Activated T-cell treated with anti-CD3 and anti-CD28 coated beads, Interleukin-2, amount 50 U/mL, for 72 hours (primary cell): ENCODE measurements at regions not wholly inside any gene's neighbourhood (a gene's known extent, or its start where the extent isn't known, plus 50 kb on each side); places are given as distances from the start of the nearest gene placed in this dataset.
"Not testable (repeated sequence)": the region's sequence is repeated elsewhere in the genome, so short reads cannot be mapped to it uniquely, and the experiment has no call there.

Experiments used
- ATAC-seq, 2 donors: fragments of 150-1000 bp; cut with Tn5 transposase; replicated peaks in 1 of 2; 2 replicates each; pipeline ENCODE4 v1.10.0; 2021; ENCODE audit warnings: moderate library complexity in 2 of 2, mild to moderate bottlenecking in 1 of 2
- DNase-seq, 2 donors: peaks; one replicate each; pipeline ENCODE4 v3.0.0; 2021 to 2022; ENCODE audit warnings: mixed read lengths in 1 of 2
- H3K27ac Mint-ChIP-seq: one replicate; pipeline ENCODE4 v1.8.0; 2022; ENCODE audit warnings: mild to moderate bottlenecking, moderate library complexity, mixed read lengths
- H3K27me3 Mint-ChIP-seq: one replicate; pipeline ENCODE4 v1.8.0; 2022; ENCODE audit warnings: low read depth, mixed read lengths
- H3K36me3 Mint-ChIP-seq, 2 donors: one replicate each; pipeline ENCODE4 v1.8.0; 2022; ENCODE audit warnings: mixed read lengths in 2 of 2, mild to moderate bottlenecking in 1 of 2; ENCODE audit not compliant: insufficient read depth in 2 of 2
- H3K4me1 Mint-ChIP-seq: one replicate; pipeline ENCODE4 v1.8.0; 2022; ENCODE audit warnings: low read depth, mixed read lengths
- H3K4me3 Mint-ChIP-seq, 2 donors: one replicate each; pipeline ENCODE4 v1.8.0; 2022; ENCODE audit warnings: mild to moderate bottlenecking in 2 of 2, mixed read lengths in 2 of 2, moderate library complexity in 2 of 2
- H3K9me3 Mint-ChIP-seq, 2 donors: one replicate each; pipeline ENCODE4 v1.8.0; 2022; ENCODE audit warnings: mixed read lengths in 2 of 2

- H3K4me1 Mint-ChIP-seq = no peaks in the 10 kb centered on the region
- H3K27me3 Mint-ChIP-seq = peaks cover 6% of the 10 kb centered on the region
- H3K36me3 Mint-ChIP-seq = no peaks in the 10 kb centered on the region
- no peak for ATAC-seq
- no peak overlapping the region for H3K27ac Mint-ChIP-seq
- H3K9me3 Mint-ChIP-seq = no peaks in the 10 kb centered on the region
- DNase-seq = no peak
- no peak overlapping the region for H3K4me3 Mint-ChIP-seq
These were observed 156.8 kb downstream of the FZD1 start for GRCh38 chr7:91421018-91421417.

DNA sequence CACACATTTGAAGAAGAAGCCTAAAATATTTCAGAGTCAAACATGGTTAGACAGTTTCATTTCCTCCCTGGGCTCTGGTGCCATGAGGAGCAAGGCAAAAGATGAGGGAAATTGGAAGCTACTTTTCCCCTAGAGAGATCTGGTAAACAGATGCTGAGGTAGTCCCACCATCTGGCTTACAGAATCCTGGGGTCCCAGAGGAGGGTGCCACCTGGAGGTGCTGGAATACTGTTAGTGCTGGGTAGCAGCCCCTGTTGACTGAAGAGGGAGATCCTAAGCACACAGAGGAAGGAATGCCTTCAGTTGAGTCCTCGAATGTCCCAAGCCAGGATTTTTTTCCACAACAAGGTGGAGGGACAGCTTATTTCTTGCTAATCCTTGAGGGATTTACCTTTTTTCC lies 160.1 kb downstream of the FZD1 start:
- no peaks in the 10 kb centered on the region for H3K9me3 Mint-ChIP-seq

DNA sequence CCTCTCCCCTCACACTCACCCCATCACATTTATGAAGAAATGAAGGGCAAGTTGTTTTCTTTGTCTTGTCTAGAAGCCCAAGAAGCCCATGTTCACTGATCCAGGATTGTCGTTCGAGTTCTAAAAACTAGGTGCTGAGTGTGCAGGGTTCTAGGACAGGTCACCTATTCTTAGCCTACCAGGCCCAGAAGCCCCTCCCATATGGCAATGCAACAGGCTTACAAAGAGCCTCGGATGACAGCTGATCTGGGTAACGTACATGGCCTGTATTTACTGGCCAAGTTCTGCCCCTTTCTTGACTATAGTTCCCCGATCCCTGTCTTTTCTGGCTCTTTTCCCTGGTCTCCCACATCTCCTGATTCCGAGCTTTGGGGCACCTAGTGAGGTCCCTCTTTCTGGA lies 160.9 kb downstream of the FZD1 start:
- Mint-ChIP-seq H3K27ac (no peak overlapping the region), H3K4me1 (no peaks in the 10 kb centered on the region), H3K27me3 (peaks cover 6% of the 10 kb centered on the region), H3K4me3 (no peak overlapping the region), H3K36me3 (no peaks in the 10 kb centered on the region), H3K9me3 (no peaks in the 10 kb centered on the region)
- ATAC-seq (no peak), DNase-seq (no peak)

More for the DNA sequence above, 160.1 kb downstream of the FZD1 start:
- Mint-ChIP-seq H3K4me3 (no peak overlapping the region), H3K4me1 (no peaks in the 10 kb centered on the region), H3K27me3 (peaks cover 6% of the 10 kb centered on the region), H3K27ac (no peak overlapping the region), H3K36me3 (no peaks in the 10 kb centered on the region)
- DNase-seq (no peak), ATAC-seq (no peak)

- no peaks in the 10 kb centered on the region for H3K36me3 Mint-ChIP-seq
- H3K9me3 Mint-ChIP-seq = peaks cover 0 to 3% of the 10 kb centered on the region in 2 donors
- no peak for ATAC-seq
- no peak overlapping the region for H3K4me3 Mint-ChIP-seq
- DNase-seq = no peak
- peaks cover 6% of the 10 kb centered on the region for H3K27me3 Mint-ChIP-seq
- H3K27ac Mint-ChIP-seq = no peak overlapping the region
- no peaks in the 10 kb centered on the region for H3K4me1 Mint-ChIP-seq
These were observed 162.8 kb downstream of the FZD1 start for GRCh38 chr7:91427051-91427450.

- no peak overlapping the region for H3K27ac Mint-ChIP-seq
- no peaks in the 10 kb centered on the region for H3K27me3 Mint-ChIP-seq
- no peaks in the 10 kb centered on the region for H3K36me3 Mint-ChIP-seq
- H3K9me3 Mint-ChIP-seq = peaks cover 2 to 5% of the 10 kb centered on the region in 2 donors
- no peak for DNase-seq
- no peaks in the 10 kb centered on the region for H3K4me1 Mint-ChIP-seq
- no peak overlapping the region for H3K4me3 Mint-ChIP-seq
- no peak for ATAC-seq
These were observed 167.4 kb downstream of the FZD1 start for GRCh38 chr7:91431601-91432000.

GRCh38 chr7:91434836-91435235 lies 170.6 kb downstream of the FZD1 start:
- ATAC-seq (no peak), DNase-seq (no peak)
- H3K4me3 Mint-ChIP-seq = no peak overlapping the region

DNA sequence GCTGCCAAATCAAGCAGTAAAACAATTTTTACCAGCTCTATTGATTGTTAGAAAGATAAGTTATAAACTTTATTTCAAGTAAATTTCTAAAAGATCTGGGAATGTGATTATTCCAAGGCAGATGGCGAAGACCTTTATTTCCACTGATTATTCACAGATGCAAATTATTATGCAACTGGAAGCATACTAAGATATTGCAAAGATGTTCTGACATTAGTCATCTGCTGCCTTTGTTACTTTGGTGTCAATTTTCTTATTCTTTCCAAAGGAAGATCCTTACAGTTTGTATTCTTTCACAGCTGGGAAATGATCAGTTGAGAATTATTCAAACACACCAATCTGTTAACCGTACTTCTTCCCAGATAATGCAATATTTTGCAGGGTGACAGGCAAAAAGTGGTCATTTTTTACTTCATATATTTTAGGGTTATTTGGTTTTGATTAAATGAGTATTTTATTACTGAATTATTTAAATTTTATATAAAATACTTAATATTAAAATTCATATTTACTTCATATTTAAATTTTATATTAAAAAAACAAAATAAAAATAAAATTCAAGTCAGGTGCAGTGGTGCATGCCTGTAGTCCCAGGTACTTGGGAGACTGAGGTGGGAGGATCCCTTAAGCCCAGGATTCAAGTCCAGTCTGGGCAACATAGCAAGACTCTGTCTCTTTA lies 171.3 kb downstream of the FZD1 start:
- peaks cover 2% of the 10 kb centered on the region in 2 donors for H3K36me3 Mint-ChIP-seq

More at GRCh38 chr7:91434836-91435235, 170.6 kb downstream of the FZD1 start:
- Mint-ChIP-seq H3K27me3 (no peaks in the 10 kb centered on the region), H3K27ac (no peak overlapping the region), H3K9me3 (peaks cover 5 to 18% of the 10 kb centered on the region in 2 donors), H3K36me3 (peaks cover 0 to 2% of the 10 kb centered on the region in 2 donors), H3K4me1 (no peaks in the 10 kb centered on the region)

DNA sequence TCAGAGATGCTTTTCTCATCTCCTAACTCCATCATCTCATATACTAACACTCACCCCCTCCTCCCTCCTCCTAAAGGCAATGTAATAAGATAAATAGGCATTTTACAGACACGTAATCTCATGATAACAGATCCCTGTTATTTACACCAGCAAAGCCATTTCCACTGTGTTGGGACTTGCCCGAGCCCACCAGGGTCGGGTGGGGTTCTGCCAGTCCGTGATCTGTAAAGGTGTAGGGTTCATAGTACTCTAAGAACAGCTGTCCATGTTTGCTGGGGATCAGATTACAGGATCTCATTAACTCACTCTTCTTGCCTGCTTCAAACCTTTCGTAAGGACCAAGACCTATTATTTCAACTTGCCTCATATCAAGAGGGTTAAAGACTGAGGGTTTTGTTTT lies 172.4 kb downstream of the FZD1 start:
- Mint-ChIP-seq H3K4me3 (no peak overlapping the region), H3K27ac (no peak overlapping the region), H3K9me3 (peaks cover 8 to 21% of the 10 kb centered on the region in 2 donors), H3K27me3 (no peaks in the 10 kb centered on the region), H3K4me1 (no peaks in the 10 kb centered on the region), H3K36me3 (peaks cover 2% of the 10 kb centered on the region in 2 donors)
- no peak for ATAC-seq
- no peak for DNase-seq

More for the DNA sequence above, 171.3 kb downstream of the FZD1 start:
- Mint-ChIP-seq H3K4me3 (no peak overlapping the region), H3K27me3 (no peaks in the 10 kb centered on the region), H3K27ac (no peak overlapping the region), H3K4me1 (no peaks in the 10 kb centered on the region), H3K9me3 (peaks cover 8 to 22% of the 10 kb centered on the region in 2 donors)
- DNase-seq = no peak
- no peak for ATAC-seq

DNA sequence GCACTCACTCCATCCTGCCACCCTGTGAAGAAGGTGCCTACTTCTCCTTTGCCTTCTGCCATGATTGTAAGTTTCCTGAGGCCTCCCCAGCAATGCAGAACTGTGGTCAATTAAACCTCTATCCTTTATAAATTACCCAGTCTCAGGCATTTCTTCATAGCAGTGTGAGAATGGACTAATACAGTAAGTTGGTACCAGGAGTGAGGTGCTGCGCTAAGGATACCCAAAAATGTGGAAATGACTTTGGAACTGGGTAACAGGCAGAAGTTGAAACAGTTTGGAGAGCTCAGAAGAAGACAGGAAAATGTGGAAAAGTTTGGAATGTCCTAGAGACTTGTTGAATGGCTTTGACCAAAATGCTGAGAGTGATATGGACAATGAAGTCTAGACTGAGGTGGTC lies 176.0 kb downstream of the FZD1 start:
- H3K27ac Mint-ChIP-seq, H3K27me3 Mint-ChIP-seq, H3K4me1 Mint-ChIP-seq, H3K4me3 Mint-ChIP-seq, ATAC-seq, H3K36me3 Mint-ChIP-seq, DNase-seq: not testable (repeated sequence)
- H3K9me3 Mint-ChIP-seq = peaks cover 9 to 24% of the 10 kb centered on the region in 2 donors

DNA sequence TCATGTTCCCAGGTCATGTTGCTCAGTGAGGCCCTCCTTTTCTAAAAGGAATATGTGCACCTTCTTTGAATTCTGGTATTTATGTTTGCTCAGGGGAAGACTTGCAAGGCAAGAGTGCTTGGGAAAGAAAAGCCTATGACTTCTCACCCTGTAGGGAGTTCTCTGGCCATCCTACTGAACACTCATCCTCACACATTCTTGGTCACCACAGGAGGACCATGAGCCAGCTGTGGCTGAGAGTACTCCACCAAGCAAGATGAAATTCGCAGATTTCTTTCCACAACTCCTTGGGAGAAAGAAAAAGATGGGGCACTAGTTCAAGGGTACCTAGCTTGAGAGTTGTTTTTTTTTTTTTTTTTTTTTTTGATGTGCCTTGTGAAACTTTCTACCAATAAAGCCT lies 179.6 kb downstream of the FZD1 start:
- H3K4me3 Mint-ChIP-seq = no peak overlapping the region
- no peak for ATAC-seq
- no peak overlapping the region for H3K27ac Mint-ChIP-seq

GRCh38 chr7:91446819-91447218 lies 182.6 kb downstream of the FZD1 start:
- H3K4me1 Mint-ChIP-seq = no peaks in the 10 kb centered on the region
- no peak for DNase-seq
- ATAC-seq = no peak
- H3K4me3 Mint-ChIP-seq = no peak overlapping the region
- H3K27ac Mint-ChIP-seq = no peak overlapping the region
- no peaks in the 10 kb centered on the region for H3K27me3 Mint-ChIP-seq
- H3K36me3 Mint-ChIP-seq = peaks cover 0 to 1% of the 10 kb centered on the region in 2 donors
- H3K9me3 Mint-ChIP-seq = peaks cover 16 to 17% of the 10 kb centered on the region in 2 donors

More for the DNA sequence above, 179.6 kb downstream of the FZD1 start:
- Mint-ChIP-seq H3K4me1 (no peaks in the 10 kb centered on the region), H3K36me3 (peaks cover 1 to 2% of the 10 kb centered on the region in 2 donors), H3K9me3 (peaks cover 18 to 22% of the 10 kb centered on the region in 2 donors), H3K27me3 (no peaks in the 10 kb centered on the region)
- DNase-seq = no peak

DNA sequence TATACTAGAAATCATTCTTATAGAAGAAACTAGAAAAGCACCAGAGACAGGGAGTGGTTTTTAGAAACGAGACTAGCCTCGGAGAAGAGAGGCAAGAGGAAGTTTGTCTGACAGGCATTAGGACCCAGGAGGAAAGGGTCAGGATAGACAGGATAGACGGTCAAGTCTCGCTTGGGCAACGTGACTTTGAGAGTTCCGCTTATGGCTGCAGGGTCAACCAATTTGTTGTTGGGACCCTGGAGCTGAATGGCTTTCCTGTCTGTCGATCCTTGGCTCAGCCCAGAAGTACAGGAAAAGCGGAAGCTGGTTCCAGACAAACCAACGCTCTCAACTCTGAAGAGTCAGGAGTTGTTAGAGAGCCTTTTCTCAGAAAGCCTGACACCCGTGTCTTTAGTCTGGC lies 191.2 kb downstream of the FZD1 start:
- H3K27me3 Mint-ChIP-seq = no peaks in the 10 kb centered on the region
- peaks cover 0 to 1% of the 10 kb centered on the region in 2 donors for H3K36me3 Mint-ChIP-seq
- H3K9me3 Mint-ChIP-seq = peaks cover 2 to 5% of the 10 kb centered on the region in 2 donors
- ATAC-seq (no peak), DNase-seq (no peak)
- H3K4me3 Mint-ChIP-seq = no peak overlapping the region
- H3K27ac Mint-ChIP-seq = no peak overlapping the region
- no peaks in the 10 kb centered on the region for H3K4me1 Mint-ChIP-seq

- H3K4me3 Mint-ChIP-seq = no peak overlapping the region
- peaks cover 0 to 1% of the 10 kb centered on the region in 2 donors for H3K36me3 Mint-ChIP-seq
- DNase-seq (no peak), ATAC-seq (no peak)
- no peaks in the 10 kb centered on the region for H3K27me3 Mint-ChIP-seq
- no peak overlapping the region for H3K27ac Mint-ChIP-seq
- H3K4me1 Mint-ChIP-seq = no peaks in the 10 kb centered on the region
- peaks cover 2 to 5% of the 10 kb centered on the region in 2 donors for H3K9me3 Mint-ChIP-seq
These were observed 193.0 kb downstream of the FZD1 start for GRCh38 chr7:91457208-91457607.

DNA sequence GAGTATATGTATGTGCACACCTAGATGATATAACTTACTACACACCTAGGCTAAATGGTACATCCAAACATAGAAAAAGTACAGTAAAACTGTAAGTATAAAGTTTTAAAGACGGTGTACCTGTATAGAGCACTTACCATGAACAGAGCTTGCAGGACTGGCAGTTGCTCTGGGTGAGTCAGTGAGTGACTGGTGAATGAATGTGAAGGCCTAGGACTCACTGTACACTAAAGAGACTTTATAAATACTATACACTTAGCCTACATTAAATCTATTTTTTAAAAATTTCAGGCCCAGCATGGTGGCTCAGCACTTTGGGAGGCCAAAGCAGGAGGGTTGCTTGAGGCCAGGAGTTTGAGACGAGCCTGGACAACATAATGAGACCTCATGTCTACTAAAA lies 195.3 kb downstream of the FZD1 start:
- no peak for ATAC-seq
- H3K9me3 Mint-ChIP-seq = peaks cover 2 to 5% of the 10 kb centered on the region in 2 donors

More for the DNA sequence above, 195.3 kb downstream of the FZD1 start:
- H3K27ac Mint-ChIP-seq = no peak overlapping the region
- peaks cover 0 to 1% of the 10 kb centered on the region in 2 donors for H3K36me3 Mint-ChIP-seq
- H3K27me3 Mint-ChIP-seq = no peaks in the 10 kb centered on the region
- no peaks in the 10 kb centered on the region for H3K4me1 Mint-ChIP-seq
- no peak overlapping the region for H3K4me3 Mint-ChIP-seq
- no peak for DNase-seq
